ENCODE measurements at regions not wholly inside any gene's neighbourhood (a gene's known extent, or its start where the extent isn't known, plus 50 kb on each side); places are given as distances from the start of the nearest gene placed in this dataset.

- TF ChIP-seq CTCF (IDR thresholded peaks at IDR 0.05; ENCODE audit: low read length) (no peak), EZH2phosphoT487 (IDR thresholded peaks at IDR 0.05; ENCODE audit: low read length) (no peak)
Observed at GRCh38 chr2:66343259-66343658, 91.7 kb upstream of the MEIS1 start.
